Natural killer cell (primary cell): ENCODE measurements at regions not wholly inside any gene's neighbourhood (a gene's known extent, or its start where the extent isn't known, plus 50 kb on each side); places are given as distances from the start of the nearest gene placed in this dataset.

Source experiments
- ATAC-seq, 3 donors: fragments of 150-1000 bp in 2 of 3; fragments of 200-7000 bp in 1 of 3; cut with Tn5 transposase; 1 replicate in 1 of 3; 2 replicates in 2 of 3; pipeline ENCODE4 v1.10.0; 2021; ENCODE audit warnings: mild to moderate bottlenecking in 2 of 3, moderate library complexity in 2 of 3
- DNase-seq, 2 donors: peaks; one replicate each; pipeline versions ENCODE4 v3.0.0 to v3.0.0-alpha.2; 2013 to 2021; ENCODE audit warnings: mixed read lengths in 1 of 2
- H3K27ac ChIP-seq: one replicate; pipeline ENCODE4 v1.5.1; 2013; ENCODE audit warnings: mild to moderate bottlenecking, low read length
- H3K27me3 ChIP-seq: one replicate; pipeline ENCODE4 v1.6.1; 2013; ENCODE audit warnings: low read length; ENCODE audit not compliant: control insufficient read depth, insufficient read depth
- H3K36me3 ChIP-seq: one replicate; pipeline ENCODE4 v1.6.1; 2013; ENCODE audit warnings: low read length; ENCODE audit not compliant: control insufficient read depth, insufficient read depth
- H3K4me1 ChIP-seq: one replicate; pipeline ENCODE4 v1.6.1; 2013; ENCODE audit warnings: low read length; ENCODE audit not compliant: control insufficient read depth, insufficient read depth
- H3K4me3 ChIP-seq: one replicate; pipeline ENCODE4 v1.5.1; 2013; ENCODE audit warnings: low read length
- H3K9me3 ChIP-seq: one replicate; pipeline ENCODE4 v1.6.1; 2013; ENCODE audit warnings: low read length; ENCODE audit not compliant: control insufficient read depth, insufficient read depth
- H3K27ac Mint-ChIP-seq, 2 donors: one replicate each; pipeline ENCODE4 v1.8.0; 2022; ENCODE audit warnings: mild to moderate bottlenecking in 2 of 2, mixed read lengths in 2 of 2, moderate library complexity in 1 of 2
- H3K27me3 Mint-ChIP-seq, 2 donors: one replicate each; pipeline ENCODE4 v1.8.0; 2022; ENCODE audit warnings: low read depth in 2 of 2, mixed read lengths in 2 of 2
- H3K36me3 Mint-ChIP-seq: one replicate; pipeline ENCODE4 v1.8.0; 2022; ENCODE audit warnings: mixed read lengths
- H3K4me1 Mint-ChIP-seq, 2 donors: one replicate each; pipeline ENCODE4 v1.8.0; 2022; ENCODE audit warnings: mixed read lengths in 2 of 2
- H3K4me3 Mint-ChIP-seq: one replicate; pipeline ENCODE4 v1.8.0; 2022; ENCODE audit warnings: mild to moderate bottlenecking, moderate library complexity, mixed read lengths
- H3K9me3 Mint-ChIP-seq, 2 donors: one replicate each; pipeline ENCODE4 v1.8.0; 2022; ENCODE audit warnings: mixed read lengths in 2 of 2
- WGBS: methylation state at CpG from one replicate; pipeline ENCODE4 v1.1.7; 2013; ENCODE audit warnings: missing lambda C conversion rate; ENCODE audit not compliant: insufficient coverage; 5-methylcytosine and 5-hydroxymethylcytosine counted together
- intact Hi-C: fragments of 100-400 bp; cut with micrococcal nuclease; formaldehyde crosslinking; loops from one replicate; pipeline ENCODE4 v1.14.2; 2022
- TF ChIP-seq, protein P1 (sequence below): fragments of 200-600 bp; IDR thresholded peaks from one replicate; pipeline ENCODE4 v1.8.0; 2022; ENCODE audit warnings: antibody characterized with exemption

DNA sequence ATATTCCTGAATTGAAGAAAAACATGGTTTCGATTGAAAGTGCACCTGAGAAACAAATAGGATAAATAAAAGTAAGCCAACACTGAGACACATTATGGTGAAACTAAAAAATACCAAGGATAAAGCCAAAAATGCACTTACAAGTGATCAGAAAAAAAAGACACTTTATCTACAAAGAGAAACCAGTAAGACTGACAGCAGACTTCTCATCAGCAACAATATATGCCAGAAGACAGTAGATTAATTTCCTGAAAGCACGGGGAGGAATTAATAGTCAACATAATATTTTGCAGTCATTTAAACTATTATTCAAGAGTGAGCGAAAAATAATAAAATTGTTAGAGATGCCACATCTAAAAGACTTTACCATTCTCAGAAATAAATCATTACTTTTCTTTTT, 172.7 kb upstream of the MAST4 start:
- Histone ChIP-seq H3K27ac (no peak overlapping the region), H3K4me1 (no peaks in the 10 kb centered on the region), H3K4me3 (no peak overlapping the region), H3K9me3 (no peaks in the 10 kb centered on the region), H3K36me3 (no peaks in the 10 kb centered on the region), H3K27me3 (no peaks in the 10 kb centered on the region)
- DNase-seq (no peak), ATAC-seq (no peak)
- Mint-ChIP-seq H3K36me3 (peaks cover 5% of the 10 kb centered on the region), H3K4me3 (no peak overlapping the region), H3K27ac (no peak overlapping the region), H3K4me1 (no peaks in the 10 kb centered on the region), H3K27me3 (peaks cover 5 to 6% of the 10 kb centered on the region in 2 donors), H3K9me3 (peaks cover 8 to 9% of the 10 kb centered on the region in 2 donors)
- intact Hi-C loops: no loop called here
- 83% methylated on average over 1 of the region's 3 CpGs for WGBS
- TF ChIP-seq, protein P1, sequence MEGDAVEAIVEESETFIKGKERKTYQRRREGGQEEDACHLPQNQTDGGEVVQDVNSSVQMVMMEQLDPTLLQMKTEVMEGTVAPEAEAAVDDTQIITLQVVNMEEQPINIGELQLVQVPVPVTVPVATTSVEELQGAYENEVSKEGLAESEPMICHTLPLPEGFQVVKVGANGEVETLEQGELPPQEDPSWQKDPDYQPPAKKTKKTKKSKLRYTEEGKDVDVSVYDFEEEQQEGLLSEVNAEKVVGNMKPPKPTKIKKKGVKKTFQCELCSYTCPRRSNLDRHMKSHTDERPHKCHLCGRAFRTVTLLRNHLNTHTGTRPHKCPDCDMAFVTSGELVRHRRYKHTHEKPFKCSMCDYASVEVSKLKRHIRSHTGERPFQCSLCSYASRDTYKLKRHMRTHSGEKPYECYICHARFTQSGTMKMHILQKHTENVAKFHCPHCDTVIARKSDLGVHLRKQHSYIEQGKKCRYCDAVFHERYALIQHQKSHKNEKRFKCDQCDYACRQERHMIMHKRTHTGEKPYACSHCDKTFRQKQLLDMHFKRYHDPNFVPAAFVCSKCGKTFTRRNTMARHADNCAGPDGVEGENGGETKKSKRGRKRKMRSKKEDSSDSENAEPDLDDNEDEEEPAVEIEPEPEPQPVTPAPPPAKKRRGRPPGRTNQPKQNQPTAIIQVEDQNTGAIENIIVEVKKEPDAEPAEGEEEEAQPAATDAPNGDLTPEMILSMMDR: no peak

DNA sequence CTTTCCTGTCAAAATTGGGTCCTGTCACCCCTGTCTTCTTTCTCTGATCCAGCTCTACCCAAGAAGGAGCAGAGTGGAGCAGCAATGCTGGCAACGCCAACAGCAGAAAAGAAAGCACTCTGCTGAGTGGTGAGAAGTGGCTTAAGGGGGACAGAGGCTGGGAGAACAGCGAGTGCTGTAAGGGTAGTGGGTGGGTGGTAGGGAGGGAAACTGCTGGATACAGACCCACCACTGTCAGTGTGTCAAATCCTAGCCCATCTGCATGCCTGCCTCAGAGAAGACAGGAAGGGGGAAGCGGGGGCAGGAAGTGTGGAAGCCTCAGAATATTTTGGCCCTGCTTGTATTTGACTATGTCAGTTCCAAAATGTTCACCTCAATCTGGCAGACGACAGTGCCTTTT, 170.4 kb upstream of the MAST4 start:
- Histone ChIP-seq H3K36me3 (no peaks in the 10 kb centered on the region), H3K27ac (no peak overlapping the region), H3K4me1 (no peaks in the 10 kb centered on the region), H3K9me3 (no peaks in the 10 kb centered on the region), H3K4me3 (no peak overlapping the region), H3K27me3 (no peaks in the 10 kb centered on the region)
- H3K4me3 Mint-ChIP-seq: no peak overlapping the region
- H3K36me3 Mint-ChIP-seq: peaks cover 5% of the 10 kb centered on the region
- H3K4me1 Mint-ChIP-seq: no peaks in the 10 kb centered on the region
- 80% methylated on average over 4 of the region's 4 CpGs for WGBS
- intact Hi-C loops: no loop called here
- no peak for DNase-seq
- H3K27me3 Mint-ChIP-seq: peaks cover 3 to 8% of the 10 kb centered on the region in 2 donors
- ATAC-seq: peak in 1 of 3 donors; percentile 21
- no peak overlapping the region for H3K27ac Mint-ChIP-seq
- peaks cover 6 to 8% of the 10 kb centered on the region in 2 donors for H3K9me3 Mint-ChIP-seq
- TF ChIP-seq, protein P1: no peak

DNA sequence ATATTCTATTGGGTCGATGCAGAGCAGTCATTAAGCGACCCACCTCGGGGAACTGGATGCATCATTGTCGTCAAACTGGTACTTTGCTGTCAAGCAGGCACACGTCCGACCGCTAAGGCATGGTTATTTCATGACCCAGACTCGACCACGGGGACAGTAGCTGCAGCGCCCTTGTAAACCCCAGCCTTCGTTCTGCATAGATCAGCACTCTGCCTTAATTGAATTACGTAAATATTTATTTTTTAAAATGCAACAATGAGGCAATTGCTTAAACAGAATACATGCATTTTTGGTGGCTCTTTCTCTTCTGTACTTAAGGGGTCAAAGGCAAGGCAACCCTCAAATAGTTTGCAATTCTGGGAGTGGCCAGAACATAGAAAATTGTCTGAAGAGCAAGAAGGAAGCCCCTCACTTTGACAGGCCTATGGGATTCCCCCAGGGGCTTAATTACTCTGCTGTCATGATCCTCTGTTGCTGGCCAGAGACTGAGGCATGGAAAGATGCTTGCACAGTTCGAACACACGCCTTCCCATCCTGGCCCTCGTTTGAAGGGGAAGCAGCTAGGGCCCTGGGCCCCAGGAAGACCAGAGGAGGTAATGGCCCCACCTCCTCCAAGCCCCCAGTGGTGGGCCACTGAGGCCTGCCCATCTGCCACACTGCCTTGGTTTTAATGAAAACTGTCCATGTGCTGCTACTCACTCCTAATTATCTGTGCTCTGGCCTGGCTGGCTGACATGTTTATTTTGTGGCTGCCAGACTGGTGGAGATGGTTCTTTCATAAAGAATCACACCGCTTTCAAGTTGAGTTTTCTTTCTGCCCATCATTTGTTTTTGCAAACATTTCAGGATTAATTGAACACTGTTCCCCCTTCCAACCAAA, 169.7 kb upstream of the MAST4 start:
- H3K27ac ChIP-seq: no peak overlapping the region
- H3K36me3 ChIP-seq: no peaks in the 10 kb centered on the region
- H3K4me1 Mint-ChIP-seq: no peaks in the 10 kb centered on the region
- 88% methylated on average over 16 of the region's 16 CpGs for WGBS
- H3K9me3 ChIP-seq: no peaks in the 10 kb centered on the region
- TF ChIP-seq, protein P1: no peak
- no peak overlapping the region for H3K27ac Mint-ChIP-seq
- DNase-seq (no peak), ATAC-seq (no peak)
- no peak overlapping the region for H3K4me3 Mint-ChIP-seq
- peaks cover 6 to 8% of the 10 kb centered on the region in 2 donors for H3K9me3 Mint-ChIP-seq
- no peaks in the 10 kb centered on the region for H3K4me1 ChIP-seq
- H3K36me3 Mint-ChIP-seq: peaks cover 5% of the 10 kb centered on the region
- no peak overlapping the region for H3K4me3 ChIP-seq
- H3K27me3 ChIP-seq: no peaks in the 10 kb centered on the region
- intact Hi-C loops: no loop called here
- peaks cover 0 to 8% of the 10 kb centered on the region in 2 donors for H3K27me3 Mint-ChIP-seq

DNA sequence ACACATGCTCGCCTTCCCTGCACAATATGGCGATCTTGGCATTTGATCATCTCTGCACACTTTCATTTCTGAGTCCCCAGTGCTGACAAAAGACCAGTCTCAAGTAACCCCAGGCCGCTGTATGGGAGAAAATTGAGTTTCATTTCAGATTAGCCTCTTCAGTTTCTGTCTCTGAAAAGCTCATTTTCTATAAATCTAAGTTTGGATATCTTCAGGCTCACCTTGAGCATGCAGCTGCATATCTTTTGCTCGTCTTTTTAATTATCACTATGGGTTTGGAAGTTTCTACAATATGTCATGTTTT, 169.1 kb upstream of the MAST4 start:
- no peaks in the 10 kb centered on the region for H3K27me3 ChIP-seq
- 85% methylated on average over 4 of the region's 4 CpGs for WGBS
- Mint-ChIP-seq H3K9me3 (peaks cover 6 to 9% of the 10 kb centered on the region in 2 donors), H3K4me1 (no peaks in the 10 kb centered on the region), H3K27ac (no peak overlapping the region), H3K27me3 (peaks cover 0 to 8% of the 10 kb centered on the region in 2 donors), H3K36me3 (peaks cover 5% of the 10 kb centered on the region), H3K4me3 (no peak overlapping the region)
- H3K27ac ChIP-seq: no peak overlapping the region
- no peak for DNase-seq
- no peak for ATAC-seq
- no peaks in the 10 kb centered on the region for H3K36me3 ChIP-seq
- H3K9me3 ChIP-seq: no peaks in the 10 kb centered on the region
- intact Hi-C loops: no loop called here
- no peak overlapping the region for H3K4me3 ChIP-seq
- TF ChIP-seq, protein P1: no peak
- no peaks in the 10 kb centered on the region for H3K4me1 ChIP-seq
